GM21529 (cell line): ENCODE measurements at regions not wholly inside any gene's neighbourhood (a gene's known extent, or its start where the extent isn't known, plus 50 kb on each side); places are given as distances from the start of the nearest gene placed in this dataset.
"Not testable (repeated sequence)": the region's sequence is repeated elsewhere in the genome, so short reads cannot be mapped to it uniquely, and the experiment has no call there.

Experiments
- ATAC-seq: cut with Tn5 transposase; IDR thresholded peaks from one replicate; pipeline ENCODE4 v1.9.1; 2021; ENCODE audit not compliant: unreplicated experiment

DNA sequence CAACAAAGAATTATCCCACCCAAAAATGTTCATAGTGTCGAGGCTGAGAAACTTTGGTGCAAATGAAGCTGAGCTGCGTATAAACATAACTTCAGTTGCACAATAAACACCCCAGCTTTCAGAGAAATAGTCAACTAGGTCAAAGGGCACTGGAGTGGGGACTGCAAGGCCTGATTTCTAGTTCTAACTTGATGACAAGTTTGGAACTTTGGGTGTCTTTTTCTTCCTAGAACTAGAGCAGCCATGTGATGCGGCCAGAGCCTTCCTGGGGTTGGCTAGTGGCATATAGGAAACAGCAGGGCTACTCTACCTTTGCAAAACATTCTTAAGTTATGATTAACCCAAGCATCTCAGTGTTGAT lies 298.4 kb upstream of the AMIGO2 start:
- no peak for ATAC-seq

DNA sequence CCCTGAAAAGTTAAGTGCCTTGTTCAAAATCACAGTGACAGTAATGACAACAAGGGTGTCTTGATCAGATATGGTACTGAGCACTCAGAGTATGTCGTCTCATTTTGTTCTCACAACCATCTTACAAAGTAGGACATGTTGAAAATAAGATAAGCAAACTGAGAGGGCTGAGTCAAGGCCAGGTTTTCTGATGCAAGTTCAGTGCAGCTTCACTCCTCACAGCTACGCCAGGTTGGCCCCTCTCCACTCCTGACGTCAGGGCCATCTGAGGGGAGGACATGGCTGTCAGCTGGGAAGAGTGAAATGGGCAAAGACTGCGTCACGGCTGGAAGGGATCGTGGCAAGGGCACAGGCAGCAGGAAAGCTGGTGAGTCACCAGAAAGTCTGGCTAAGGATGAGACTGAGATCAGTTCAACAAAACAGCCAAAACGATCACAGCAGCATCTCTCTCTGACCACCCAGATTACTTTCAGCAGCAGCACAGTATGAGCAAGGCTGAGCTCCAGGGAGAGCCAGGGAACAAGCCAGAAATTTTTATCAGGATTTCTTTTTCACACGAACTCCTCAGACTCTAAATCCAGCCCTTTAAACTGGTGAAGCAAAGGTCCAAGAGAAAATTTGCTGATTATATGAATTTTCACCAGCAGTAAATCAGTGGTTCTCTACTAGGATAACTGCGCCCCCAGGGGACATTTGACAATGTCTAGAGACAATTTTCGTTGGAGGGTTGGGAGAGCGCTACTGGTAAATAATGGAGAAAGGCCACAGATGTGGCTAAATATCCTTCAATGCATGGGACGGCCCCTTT lies 297.9 kb upstream of the AMIGO2 start:
- ATAC-seq, result no peak

DNA sequence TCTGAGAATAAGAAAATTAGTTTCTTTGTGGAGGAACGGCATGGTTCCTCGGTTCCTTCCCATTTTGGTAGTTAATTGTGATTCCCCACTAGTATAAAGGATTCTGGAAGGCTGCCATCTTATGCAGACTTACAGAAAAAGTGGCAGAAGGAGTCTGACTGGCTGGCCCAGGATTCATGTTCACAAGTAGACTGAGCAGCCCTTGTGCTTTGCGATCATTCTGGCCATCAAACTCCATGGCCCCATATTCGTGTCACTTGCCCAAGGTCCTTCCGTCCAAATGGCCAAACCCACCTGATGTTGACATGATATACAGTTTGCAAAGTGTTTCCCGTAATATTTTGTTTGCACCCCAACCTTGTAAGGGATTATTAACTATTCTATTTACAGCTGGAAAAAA lies 297.2 kb upstream of the AMIGO2 start:
- no peak for ATAC-seq

- ATAC-seq, result no peak
These were observed 293.9 kb upstream of the AMIGO2 start for GRCh38 chr12:47373554-47374150.

DNA sequence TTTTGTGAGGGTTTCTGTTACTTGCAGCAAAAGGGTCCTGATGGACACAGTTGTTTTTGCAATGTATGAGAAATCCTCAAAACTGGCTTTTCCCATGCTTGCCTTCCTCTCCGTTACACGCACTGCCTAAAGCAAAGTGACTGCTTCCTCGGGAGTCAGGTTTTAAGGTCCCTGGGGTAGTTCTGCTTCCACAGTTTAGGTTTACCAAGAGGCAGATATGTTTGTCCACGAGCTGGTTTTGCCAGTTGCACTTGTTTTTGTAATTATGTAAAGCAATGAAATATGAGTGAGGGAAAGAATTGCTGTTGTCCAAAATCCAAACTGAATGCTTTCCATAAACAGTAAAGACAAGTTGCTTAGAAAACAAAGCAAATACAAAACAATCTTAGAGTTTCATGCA lies 290.7 kb upstream of the AMIGO2 start:
- no peak for ATAC-seq

DNA sequence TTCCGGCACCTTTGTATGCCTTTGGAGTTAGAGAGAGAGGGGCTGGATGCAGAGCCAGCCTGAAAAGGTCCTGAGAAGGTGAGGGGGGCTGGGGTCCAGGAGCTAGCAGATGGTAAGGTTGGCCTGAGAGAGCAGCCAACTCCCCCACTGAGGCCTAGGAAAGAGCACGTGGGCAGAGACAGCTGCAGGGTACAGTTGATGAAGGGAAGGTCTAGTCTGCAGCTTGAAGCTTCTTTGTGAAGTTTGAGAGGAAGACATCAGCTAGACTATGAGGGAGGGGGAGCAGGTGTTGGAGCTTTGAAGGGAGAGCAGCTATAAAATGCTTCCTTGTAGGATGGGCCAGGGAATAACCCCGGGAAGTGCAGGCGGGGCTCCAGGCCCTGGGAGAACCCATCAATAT lies 289.3 kb upstream of the AMIGO2 start:
- no peak for ATAC-seq

- ATAC-seq, result no peak
These were observed 288.3 kb upstream of the AMIGO2 start for GRCh38 chr12:47367912-47368537.

DNA sequence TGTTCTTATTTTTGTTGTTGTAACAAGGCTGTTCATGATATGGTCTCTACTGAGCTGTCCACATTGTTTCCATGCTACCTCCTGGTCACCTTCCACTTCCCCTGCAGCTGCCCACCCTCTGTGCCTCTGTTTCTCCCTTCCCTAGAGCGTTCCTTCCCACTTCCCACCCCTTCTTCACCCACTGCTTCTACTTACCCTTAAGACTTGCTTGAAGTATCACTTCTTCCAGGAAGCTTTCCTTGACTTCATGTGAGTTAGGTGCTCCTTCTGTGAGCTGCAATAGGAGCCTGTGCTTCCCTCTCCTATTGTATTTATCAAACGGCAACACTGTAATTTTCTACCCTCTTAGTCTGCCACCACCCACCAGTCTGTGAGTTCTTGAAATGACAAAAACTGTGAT lies 286.8 kb upstream of the AMIGO2 start:
- no peak for ATAC-seq

DNA sequence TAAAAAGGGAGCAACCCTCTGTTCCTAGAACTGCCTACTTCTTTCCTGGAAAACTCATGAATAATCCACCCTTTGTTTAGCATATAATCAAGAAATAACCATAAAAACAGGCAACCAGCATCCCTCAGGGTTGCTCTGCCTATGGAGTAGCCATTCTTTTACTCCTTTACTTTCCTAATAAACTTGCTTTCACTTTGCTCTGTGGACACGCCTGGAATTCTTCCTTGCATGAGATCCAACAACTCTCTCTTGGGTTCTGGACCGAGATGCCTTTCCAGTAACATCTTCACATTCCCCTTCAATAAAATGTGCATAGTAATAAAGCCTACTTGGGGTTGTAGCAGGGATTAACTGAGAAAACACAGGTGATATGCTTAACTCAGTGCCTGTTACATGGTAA lies 286.4 kb upstream of the AMIGO2 start:
- ATAC-seq, result no peak

- not testable (repeated sequence) for ATAC-seq
These were observed 285.8 kb upstream of the AMIGO2 start for GRCh38 chr12:47365443-47366076.

DNA sequence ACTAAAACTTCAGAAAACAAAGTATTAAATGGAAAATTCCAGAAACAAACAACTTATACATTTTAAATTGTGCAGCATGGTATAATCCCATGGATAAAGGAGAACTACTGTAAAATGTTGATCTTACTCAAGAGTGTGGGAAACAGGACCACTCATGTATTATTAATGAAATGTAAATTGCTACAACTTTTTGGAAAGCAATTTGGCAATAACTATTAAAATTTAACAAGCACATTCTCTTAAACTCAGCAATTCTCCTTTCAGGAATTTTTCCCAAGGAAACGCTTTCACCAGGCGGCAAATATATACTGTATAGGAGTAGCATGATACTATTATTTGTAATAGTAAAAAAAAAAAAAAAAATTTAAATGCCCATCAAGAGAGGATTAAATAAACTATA lies 284.5 kb upstream of the AMIGO2 start:
- no peak for ATAC-seq

DNA sequence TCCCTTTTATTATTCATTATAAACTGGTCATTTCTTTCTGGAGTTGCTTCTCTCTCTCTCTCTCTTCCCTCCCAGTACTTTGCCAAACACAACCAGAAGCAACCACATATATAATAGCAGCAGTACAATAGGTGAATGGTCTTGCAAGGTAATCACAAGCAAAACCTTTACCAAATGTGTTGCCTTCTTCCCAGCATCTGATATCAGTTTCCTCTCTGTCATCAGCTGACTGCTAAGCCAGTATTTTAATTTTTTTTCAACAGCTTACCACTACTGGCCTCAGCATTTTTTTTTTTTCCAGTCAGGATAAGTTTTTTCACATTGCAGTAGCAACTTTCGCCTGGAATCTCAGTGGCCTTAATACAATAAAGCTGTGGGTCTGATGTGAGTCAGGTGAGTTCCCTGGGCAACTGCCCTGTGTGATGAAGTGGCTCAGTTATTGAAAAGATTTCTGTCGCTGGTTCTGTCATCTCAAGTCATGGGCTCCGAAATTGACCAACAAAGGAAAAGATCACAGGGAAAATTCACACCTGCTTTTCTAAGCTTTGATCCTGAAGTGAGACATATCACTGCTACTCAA lies 282.5 kb upstream of the AMIGO2 start:
- no peak for ATAC-seq

- peak; percentile 81 for ATAC-seq
These were observed 281.7 kb upstream of the AMIGO2 start for GRCh38 chr12:47361389-47362021.

DNA sequence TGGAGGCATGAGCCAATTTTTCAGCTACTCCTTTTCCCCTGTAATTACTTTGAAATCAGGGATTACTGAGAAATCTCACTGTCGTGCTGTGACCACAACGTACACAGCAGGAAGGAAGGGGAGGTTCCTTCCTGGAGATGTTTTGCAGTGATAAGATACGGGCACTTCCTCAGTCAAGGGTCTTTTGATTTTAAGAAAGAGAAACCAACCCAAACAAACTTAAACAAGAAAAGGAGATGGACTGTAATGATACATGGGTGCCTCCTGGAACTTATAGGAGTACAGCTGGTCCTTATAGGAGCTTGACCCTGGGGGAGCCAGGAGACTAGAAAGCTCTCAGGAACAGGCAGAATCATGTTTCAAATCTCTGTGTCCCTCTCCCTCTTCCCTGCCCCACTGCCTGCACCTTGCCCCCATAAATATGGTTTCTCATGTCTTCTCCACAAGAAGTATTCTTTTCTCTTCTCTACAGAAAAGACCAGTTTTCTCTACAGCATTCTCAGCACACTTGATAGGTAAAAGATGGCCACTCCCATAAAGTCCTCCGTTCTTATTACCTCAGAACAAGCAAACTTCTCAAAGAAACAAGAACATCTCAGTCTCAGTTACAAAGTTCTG lies 281.1 kb upstream of the AMIGO2 start:
- ATAC-seq, result peak; percentile 13

- no peak for ATAC-seq
These were observed 280.3 kb upstream of the AMIGO2 start for GRCh38 chr12:47360093-47360480.

- no peak for ATAC-seq
These were observed 279.7 kb upstream of the AMIGO2 start for GRCh38 chr12:47359310-47360092.

- ATAC-seq, result not testable (repeated sequence)
These were observed 277.2 kb upstream of the AMIGO2 start for GRCh38 chr12:47357006-47357405.

DNA sequence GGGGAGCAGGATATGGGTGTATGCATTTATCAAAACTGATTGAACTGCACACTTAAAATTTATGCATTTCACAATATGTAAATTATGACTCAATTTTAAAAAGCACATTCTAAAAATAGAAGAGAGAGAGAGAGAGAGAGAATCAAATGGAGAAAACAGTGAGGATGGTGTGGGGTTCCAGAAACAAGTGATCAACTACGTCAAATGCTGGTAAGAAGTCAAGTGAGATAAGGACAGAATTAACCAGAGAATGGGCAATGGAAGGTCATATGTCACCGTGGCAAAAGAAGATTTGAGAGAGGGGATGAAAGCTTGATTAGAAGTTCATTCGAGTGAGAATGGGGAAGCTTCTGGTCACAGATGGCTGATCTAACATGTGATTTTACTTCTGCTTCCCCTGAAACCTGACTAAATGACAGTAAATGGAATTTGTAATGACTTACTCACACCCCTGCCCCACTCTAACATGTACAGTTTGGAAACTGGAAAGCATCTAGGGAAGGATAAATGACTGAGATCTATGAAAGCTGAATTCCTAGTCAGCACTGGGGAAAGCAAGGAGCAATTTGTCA lies 276.5 kb upstream of the AMIGO2 start:
- ATAC-seq, result peak; percentile 83

- ATAC-seq, result no peak
These were observed 273.7 kb upstream of the AMIGO2 start for GRCh38 chr12:47353508-47353907.

DNA sequence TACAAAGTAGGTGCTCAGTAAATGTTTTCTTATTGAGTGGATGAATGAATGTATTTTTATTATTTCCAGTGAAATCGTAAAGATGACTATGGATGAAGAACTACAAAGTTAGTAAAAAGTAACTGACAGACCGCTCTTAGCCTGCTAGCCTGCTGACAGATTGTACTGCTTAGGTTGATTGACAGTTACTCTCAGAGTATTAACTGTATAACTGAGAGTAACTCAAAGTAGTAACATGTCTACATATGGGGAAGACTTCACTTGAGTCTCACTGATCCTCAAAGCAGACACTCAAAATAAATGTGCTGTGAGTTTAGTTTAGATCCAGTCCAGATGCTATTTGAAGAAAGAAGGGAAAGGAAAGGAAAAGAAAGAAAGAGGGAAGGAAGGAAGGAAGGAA lies 272.3 kb upstream of the AMIGO2 start:
- no peak for ATAC-seq
